ENCODE measurements at regions not wholly inside any gene's neighbourhood (a gene's known extent, or its start where the extent isn't known, plus 50 kb on each side); places are given as distances from the start of the nearest gene placed in this dataset.

GRCh38 chr2:14951569-14952285, 319.2 kb downstream of the LRATD1 start:
- no peak for TF ChIP-seq CTCF (IDR thresholded peaks at IDR 0.05; ENCODE audit: low read depth, low read length)
- TF ChIP-seq EZH2phosphoT487 (IDR thresholded peaks at IDR 0.05; ENCODE audit: low read depth) = no peak
